Mesenchymal stem cell (in vitro differentiated cells and primary cell): ENCODE measurements at regions not wholly inside any gene's neighbourhood (a gene's known extent, or its start where the extent isn't known, plus 50 kb on each side); places are given as distances from the start of the nearest gene placed in this dataset.

Source experiments
- DNase-seq: peaks from one replicate; pipeline ENCODE4 v3.0.0-alpha.2; 2013
- H2AFZ ChIP-seq: one replicate; pipeline ENCODE4 v1.6.1; 2013; ENCODE audit warnings: low read depth, mild to moderate bottlenecking, control low read depth, inconsistent platforms, low read length, moderate library complexity
- H2AK5ac ChIP-seq: 2 replicates; pipeline ENCODE4 v1.6.1; 2013; ENCODE audit warnings: low read length, moderate library complexity, mild to moderate bottlenecking, inconsistent platforms; ENCODE audit not compliant: severe bottlenecking
- H2BK120ac ChIP-seq: one replicate; pipeline ENCODE4 v1.6.1; 2013; ENCODE audit warnings: low read depth, mild to moderate bottlenecking, inconsistent platforms, low read length, moderate library complexity
- H2BK12ac ChIP-seq, 2 experiments: one replicate each; pipeline ENCODE4 v1.6.1; 2013; ENCODE audit warnings: inconsistent platforms in 2 of 2, low read length in 2 of 2, mild to moderate bottlenecking in 2 of 2, moderate library complexity in 2 of 2, control low read depth in 1 of 2
- H2BK15ac ChIP-seq: one replicate; pipeline ENCODE4 v1.6.1; 2013; ENCODE audit warnings: mild to moderate bottlenecking, low read depth, inconsistent platforms; ENCODE audit not compliant: poor library complexity, severe bottlenecking
- H2BK5ac ChIP-seq: 2 replicates; pipeline ENCODE4 v1.6.1; 2013; ENCODE audit warnings: low read depth, mild to moderate bottlenecking, low read length, control low read depth, inconsistent platforms; ENCODE audit not compliant: poor library complexity, severe bottlenecking
- H3K14ac ChIP-seq, 2 experiments: one replicate each; pipeline ENCODE4 v1.6.1; 2013; ENCODE audit warnings: inconsistent platforms in 2 of 2, low read length in 2 of 2, control low read depth in 1 of 2, mild to moderate bottlenecking in 1 of 2, moderate library complexity in 1 of 2
- H3K18ac ChIP-seq, 2 experiments: one replicate each; pipeline ENCODE4 v1.6.1; 2013; ENCODE audit warnings: inconsistent platforms in 2 of 2, low read length in 2 of 2, control low read depth in 1 of 2, low read depth in 1 of 2, mild to moderate bottlenecking in 1 of 2
- H3K23ac ChIP-seq, 2 experiments: one replicate each; pipeline ENCODE4 v1.6.1; 2013; ENCODE audit warnings: inconsistent platforms in 2 of 2, low read length in 2 of 2, mild to moderate bottlenecking in 2 of 2, moderate library complexity in 2 of 2, control low read depth in 1 of 2
- H3K27ac ChIP-seq: 2 replicates; pipeline ENCODE4 v1.5.1; 2013; ENCODE audit warnings: mild to moderate bottlenecking, moderate library complexity, low read length, control low read depth, inconsistent platforms; ENCODE audit not compliant: poor library complexity, severe bottlenecking
- H3K27me3 ChIP-seq, 2 experiments: 2 replicates each; pipeline versions ENCODE4 v1.6.1 to v1.7.0; 2013; ENCODE audit warnings: low read length in 2 of 2, mild to moderate bottlenecking in 2 of 2, moderate library complexity in 2 of 2, control low read depth in 1 of 2, inconsistent platforms in 1 of 2; ENCODE audit not compliant: control insufficient read depth in 1 of 2, insufficient read depth in 1 of 2
- H3K36me3 ChIP-seq, 2 experiments: 2 replicates each; pipeline versions ENCODE4 v1.6.1 to v1.7.0; 2013; ENCODE audit warnings: low read length in 2 of 2, control low read depth in 1 of 2, inconsistent platforms in 1 of 2, low read depth in 1 of 2, mild to moderate bottlenecking in 1 of 2; ENCODE audit not compliant: insufficient read depth in 2 of 2, control insufficient read depth in 1 of 2
- H3K4ac ChIP-seq, 2 experiments: one replicate each; pipeline ENCODE4 v1.6.1; 2013; ENCODE audit warnings: inconsistent platforms in 2 of 2, low read length in 2 of 2, mild to moderate bottlenecking in 2 of 2, moderate library complexity in 2 of 2, control low read depth in 1 of 2, low read depth in 1 of 2
- H3K4me1 ChIP-seq: 2 replicates; pipeline ENCODE4 v1.6.1; 2013; ENCODE audit warnings: low read depth, low read length, control low read depth; ENCODE audit not compliant: control insufficient read depth, insufficient read depth
- H3K4me2 ChIP-seq: 2 replicates; pipeline ENCODE4 v1.6.1; 2013; ENCODE audit warnings: low read length, mild to moderate bottlenecking, inconsistent platforms; ENCODE audit not compliant: poor library complexity, severe bottlenecking
- H3K4me3 ChIP-seq, 2 experiments: 2 replicates each; pipeline versions ENCODE4 v1.5.1 to v1.7.0; 2013; ENCODE audit warnings: low read length in 2 of 2, mild to moderate bottlenecking in 2 of 2, control low read depth in 1 of 2, low read depth in 1 of 2; ENCODE audit not compliant: insufficient read depth in 1 of 2
- H3K79me1 ChIP-seq: replicated peaks from 2 replicates; pipeline ENCODE4 v1.6.1; 2013; ENCODE audit warnings: mild to moderate bottlenecking, control low read depth, low read length, inconsistent platforms; ENCODE audit not compliant: poor library complexity, severe bottlenecking
- H3K9ac ChIP-seq: 2 replicates; pipeline ENCODE4 v1.7.0; 2013; ENCODE audit warnings: mild to moderate bottlenecking, low read length, moderate library complexity
- H3K9me3 ChIP-seq: 2 replicates; pipeline ENCODE4 v1.7.0; 2013; ENCODE audit warnings: mild to moderate bottlenecking, low read length; ENCODE audit not compliant: control insufficient read depth
- H4K8ac ChIP-seq: one replicate; pipeline ENCODE4 v1.6.1; 2013; ENCODE audit warnings: inconsistent platforms, mild to moderate bottlenecking, low read length, moderate library complexity
- H4K91ac ChIP-seq: one replicate; pipeline ENCODE4 v1.6.1; 2013; ENCODE audit warnings: mild to moderate bottlenecking, low read length, inconsistent platforms
- WGBS: methylation state at CpG from one replicate; pipeline ENCODE4 v1.1.7; 2013; ENCODE audit warnings: mixed read lengths; 5-methylcytosine and 5-hydroxymethylcytosine counted together

DNA sequence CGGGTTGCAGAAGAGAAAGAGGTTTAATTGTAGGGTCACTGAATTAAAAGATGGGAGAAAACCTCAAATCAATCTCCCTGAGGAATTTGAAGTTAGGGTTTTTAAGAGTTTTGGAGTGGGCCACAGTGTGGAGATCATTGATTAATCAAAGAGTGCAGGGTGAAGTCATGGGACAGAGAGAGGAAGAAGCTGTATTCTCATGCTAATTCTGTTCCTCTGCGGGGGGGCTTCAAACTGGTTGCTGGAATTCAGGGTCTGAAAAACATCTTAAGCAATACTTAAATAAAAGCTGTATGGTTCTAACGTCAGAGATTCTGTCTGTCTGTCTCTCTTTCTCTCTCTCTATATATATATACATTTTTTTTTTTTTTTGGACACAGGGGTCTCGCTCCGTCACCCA lies 169.8 kb upstream of the SPATS2L start:
- Histone ChIP-seq H2BK5ac (no peak overlapping the region), H3K4me1 (peaks cover 2% of the 10 kb centered on the region), H4K8ac (no peak overlapping the region), H3K14ac (no peak overlapping the region), H2AK5ac (no peak overlapping the region), H2BK12ac (no peak overlapping the region), H3K27me3 (no peaks in the 10 kb centered on the region), H4K91ac (no peak overlapping the region), H3K36me3 (no peaks in the 10 kb centered on the region), H3K4me3 (no peak overlapping the region), H2BK120ac (no peak overlapping the region), H3K9me3 (peaks cover 5% of the 10 kb centered on the region), H3K27ac (no peak overlapping the region), H3K4me2 (no peak overlapping the region), H3K23ac (no peak overlapping the region), H3K79me1 (no peaks in the 10 kb centered on the region), H3K18ac (no peak overlapping the region), H3K9ac (no peak overlapping the region), H3K4ac (no peak overlapping the region), H2AFZ (no peak overlapping the region), H2BK15ac (no peak overlapping the region)
- 93% methylated on average over 3 of the region's 5 CpGs for WGBS
- DNase-seq = no peak

DNA sequence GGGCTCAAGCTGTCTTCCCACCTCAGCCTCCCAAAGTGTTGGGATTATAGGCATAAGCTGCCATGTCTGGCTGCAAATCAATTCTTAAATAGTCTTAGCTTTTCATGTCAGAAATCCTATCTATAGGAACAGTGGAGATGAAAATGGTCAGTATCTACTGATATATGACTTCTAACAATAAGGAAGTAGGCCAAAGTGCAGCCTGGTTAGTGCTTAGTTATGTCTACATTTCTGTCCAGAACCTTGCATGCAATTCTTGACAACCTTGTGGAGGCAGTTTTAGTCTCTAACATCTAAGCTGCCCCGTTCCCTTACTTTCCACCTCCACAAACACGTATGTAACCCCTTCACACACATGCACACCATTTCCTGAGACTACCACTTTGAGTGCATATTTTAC lies 169.2 kb upstream of the SPATS2L start:
- DNase-seq = no peak
- Histone ChIP-seq H2BK5ac (no peak overlapping the region), H2BK15ac (no peak overlapping the region), H4K8ac (no peak overlapping the region), H3K14ac (no peak overlapping the region), H3K4me1 (peaks cover 2% of the 10 kb centered on the region), H3K18ac (no peak overlapping the region), H3K9me3 (peaks cover 5% of the 10 kb centered on the region), H2AK5ac (peak overlapping the region; percentile 4), H2BK120ac (no peak overlapping the region), H3K27me3 (no peaks in the 10 kb centered on the region), H3K4me2 (no peak overlapping the region), H3K23ac (no peak overlapping the region), H3K9ac (no peak overlapping the region), H3K27ac (peak overlapping the region; percentile 15), H4K91ac (no peak overlapping the region), H3K4ac (no peak overlapping the region), H3K79me1 (no peaks in the 10 kb centered on the region), H3K4me3 (no peak overlapping the region), H2AFZ (no peak overlapping the region), H2BK12ac (no peak overlapping the region), H3K36me3 (no peaks in the 10 kb centered on the region)
- whole genome bisulfite sequencing = 75% methylated on average over 2 of the region's 2 CpGs

- Histone ChIP-seq H3K14ac (no peak overlapping the region), H3K23ac (no peak overlapping the region), H3K27me3 (no peaks in the 10 kb centered on the region), H2BK12ac (no peak overlapping the region), H3K36me3 (no peaks in the 10 kb centered on the region), H3K79me1 (no peaks in the 10 kb centered on the region), H3K4me3 (no peak overlapping the region), H2AK5ac (no peak overlapping the region), H4K91ac (no peak overlapping the region), H2BK15ac (no peak overlapping the region), H2AFZ (no peak overlapping the region), H2BK5ac (no peak overlapping the region), H3K27ac (peak overlapping the region; percentile 65), H3K4me1 (no peaks in the 10 kb centered on the region), H4K8ac (no peak overlapping the region), H3K4me2 (no peak overlapping the region), H3K18ac (no peak overlapping the region), H2BK120ac (no peak overlapping the region), H3K4ac (no peak overlapping the region), H3K9me3 (peaks cover 5% of the 10 kb centered on the region), H3K9ac (no peak overlapping the region)
- DNase-seq = no peak
- 100% methylated on average over 1 of the region's 1 CpG for WGBS
Measured at GRCh38 chr2:200137691-200138090, 168.8 kb upstream of the SPATS2L start.

DNA sequence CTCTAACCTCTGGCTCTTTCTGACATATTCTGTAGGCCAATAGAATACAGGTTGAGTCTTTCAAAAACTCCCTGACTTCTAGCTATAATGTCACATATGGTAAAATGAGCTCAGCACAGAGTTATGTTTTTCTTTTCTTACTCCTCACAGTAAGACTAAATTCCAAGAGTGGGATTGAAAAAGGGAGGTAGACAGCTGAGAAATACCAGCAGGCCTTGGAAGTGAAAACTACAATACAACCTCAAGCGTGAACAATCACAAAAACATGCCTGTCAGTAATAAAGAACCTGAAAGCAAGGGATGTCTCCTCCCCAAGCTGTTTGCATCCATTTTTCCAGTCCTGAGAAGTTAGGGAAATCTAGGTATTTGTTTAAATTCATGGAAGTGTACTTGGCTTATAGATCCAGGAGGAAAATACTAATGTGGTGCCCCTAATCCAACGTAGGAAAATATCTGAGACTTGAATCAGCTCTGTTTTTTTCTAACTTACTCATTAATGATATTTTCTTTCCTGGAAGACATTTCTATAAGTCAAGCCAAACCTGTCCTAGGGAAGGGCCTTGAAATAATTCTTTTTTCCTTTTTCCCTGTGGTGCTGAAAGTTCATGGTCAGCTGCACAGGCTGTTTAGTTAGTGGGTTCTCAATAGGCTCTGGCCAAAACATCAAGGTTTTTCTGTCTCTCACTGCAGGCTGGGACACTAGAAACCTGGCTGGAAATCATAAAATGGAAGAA lies 167.9 kb upstream of the SPATS2L start:
- Histone ChIP-seq H2BK15ac (no peak overlapping the region), H3K9ac (no peak overlapping the region), H3K36me3 (no peaks in the 10 kb centered on the region), H2BK12ac (no peak overlapping the region), H3K4ac (no peak overlapping the region), H3K4me2 (no peak overlapping the region), H3K4me3 (no peak overlapping the region), H2BK120ac (no peak overlapping the region), H3K18ac (no peak overlapping the region), H4K8ac (no peak overlapping the region), H2AFZ (no peak overlapping the region), H3K27ac (peak overlapping the region; percentile 65), H2BK5ac (no peak overlapping the region), H2AK5ac (no peak overlapping the region), H3K14ac (no peak overlapping the region), H3K79me1 (no peaks in the 10 kb centered on the region), H4K91ac (no peak overlapping the region), H3K9me3 (peaks cover 5% of the 10 kb centered on the region), H3K23ac (no peak overlapping the region), H3K4me1 (no peaks in the 10 kb centered on the region), H3K27me3 (no peaks in the 10 kb centered on the region)
- no CpG with 5 or more reads among the region's 2 CpGs for WGBS
- DNase-seq = no peak
